Astrocyte of the hippocampus (primary cell): ENCODE measurements at regions not wholly inside any gene's neighbourhood (a gene's known extent, or its start where the extent isn't known, plus 50 kb on each side); places are given as distances from the start of the nearest gene placed in this dataset.
"Not testable (repeated sequence)": the region's sequence is repeated elsewhere in the genome, so short reads cannot be mapped to it uniquely, and the experiment has no call there.

Source experiments
- DNase-seq: peaks from one replicate; pipeline ENCODE4 v3.0.0; 2011; ENCODE audit warnings: low read depth, low spot score

- DNase-seq, result peak; percentile 19
Measured at GRCh38 chr9:29212397-29213387, 1639.4 kb upstream of the C9orf72 start.

GRCh38 chr9:29213417-29214153 lies 1640.3 kb upstream of the C9orf72 start, which contains the start of gene LINGO2:
Gene LINGO2, minus strand, starts transcription at chr9:29213601.
- peak; percentile 37 for DNase-seq

GRCh38 chr9:29214154-29214689 lies 1640.9 kb upstream of the C9orf72 start:
- peak; percentile 39 for DNase-seq

- DNase-seq, result peak; percentile 4
Measured at GRCh38 chr9:29214690-29215253, 1641.5 kb upstream of the C9orf72 start.

- no peak for DNase-seq
Measured at GRCh38 chr9:29217966-29218365, 1644.7 kb upstream of the C9orf72 start.

GRCh38 chr9:29220596-29221251 lies 1647.4 kb upstream of the C9orf72 start:
- no peak for DNase-seq

GRCh38 chr9:29228558-29228957 lies 1655.3 kb upstream of the C9orf72 start:
- DNase-seq, result no peak

GRCh38 chr9:29230931-29231330 lies 1657.7 kb upstream of the C9orf72 start:
- DNase-seq, result no peak

- no peak for DNase-seq
Measured at GRCh38 chr9:29233193-29233592, 1659.9 kb upstream of the C9orf72 start.

GRCh38 chr9:29241320-29241719 lies 1668.0 kb upstream of the C9orf72 start:
- no peak for DNase-seq

GRCh38 chr9:29245351-29245750 lies 1672.1 kb upstream of the C9orf72 start:
- DNase-seq, result no peak

GRCh38 chr9:29270400-29270799 lies 1697.1 kb upstream of the C9orf72 start:
- not testable (repeated sequence) for DNase-seq

- DNase-seq, result no peak
Measured at GRCh38 chr9:29282121-29282520, 1708.8 kb upstream of the C9orf72 start.

- DNase-seq, result no peak
Measured at GRCh38 chr9:29285818-29286217, 1712.5 kb upstream of the C9orf72 start.

- DNase-seq, result no peak
Measured at GRCh38 chr9:29289365-29289764, 1716.1 kb upstream of the C9orf72 start.

- no peak for DNase-seq
Measured at GRCh38 chr9:29290516-29290915, 1717.2 kb upstream of the C9orf72 start.

GRCh38 chr9:29297592-29297991 lies 1724.3 kb upstream of the C9orf72 start:
- DNase-seq, result no peak

- no peak for DNase-seq
Measured at GRCh38 chr9:29311221-29311620, 1737.9 kb upstream of the C9orf72 start.

GRCh38 chr9:29312327-29312726 lies 1739.0 kb upstream of the C9orf72 start:
- DNase-seq, result no peak

GRCh38 chr9:29319736-29320513 lies 1746.6 kb upstream of the C9orf72 start:
- DNase-seq, result no peak

- no peak for DNase-seq
Measured at GRCh38 chr9:29322240-29322639, 1749.0 kb upstream of the C9orf72 start.
